GM10266 (cell line): ENCODE measurements at regions not wholly inside any gene's neighbourhood (a gene's known extent, or its start where the extent isn't known, plus 50 kb on each side); places are given as distances from the start of the nearest gene placed in this dataset.

ENCODE experiments used
- DNase-seq: peaks from one replicate; pipeline ENCODE4 v3.0.0; 2012; ENCODE audit errors: extremely low spot score
- CTCF ChIP-seq: IDR thresholded peaks from 2 replicates; pipeline ENCODE4 v1.5.1; 2012; ENCODE audit warnings: mild to moderate bottlenecking, low read depth; ENCODE audit not compliant: control insufficient read depth, insufficient read depth; ENCODE audit errors: missing control alignments

- TF ChIP-seq CTCF = no peak
- no peak for DNase-seq
Measured at GRCh38 chr9:28678097-28678496, 1104.8 kb upstream of the C9orf72 start.

- no peak for TF ChIP-seq CTCF
- DNase-seq = no peak
Measured at GRCh38 chr9:28688172-28688571, 1114.9 kb upstream of the C9orf72 start.

- DNase-seq = no peak
- TF ChIP-seq CTCF = no peak
Measured at GRCh38 chr9:28692012-28692411, 1118.7 kb upstream of the C9orf72 start.

- TF ChIP-seq CTCF = no peak
- no peak for DNase-seq
Measured at GRCh38 chr9:28696960-28697359, 1123.7 kb upstream of the C9orf72 start.

- no peak for TF ChIP-seq CTCF
- no peak for DNase-seq
Measured at GRCh38 chr9:28699632-28700031, 1126.4 kb upstream of the C9orf72 start.

- DNase-seq = no peak
Measured at GRCh38 chr9:28707616-28708015, 1134.3 kb upstream of the C9orf72 start.

GRCh38 chr9:28714188-28714587 is 1140.9 kb upstream of the C9orf72 start:
- TF ChIP-seq CTCF = no peak
- no peak for DNase-seq

More at GRCh38 chr9:28707616-28708015, 1134.3 kb upstream of the C9orf72 start:
- TF ChIP-seq CTCF = no peak
